GDM1 (cell line): ENCODE measurements at regions not wholly inside any gene's neighbourhood (a gene's known extent, or its start where the extent isn't known, plus 50 kb on each side); places are given as distances from the start of the nearest gene placed in this dataset.

ENCODE experiments used
- DNase-seq: peaks from one replicate; lab custom pipeline; 2025; lab: John Stamatoyannopoulos, UW

- no peak for DNase-seq
Observed at GRCh38 chr19:46911456-46911855, 50.7 kb downstream of the ARHGAP35 start.

GRCh38 chr19:46913198-46913851, 52.5 kb downstream of the ARHGAP35 start:
- DNase-seq: no peak

- DNase-seq: no peak
Observed at GRCh38 chr19:46913852-46914430, 53.1 kb downstream of the ARHGAP35 start.

GRCh38 chr19:46915386-46915785, 54.6 kb downstream of the ARHGAP35 start:
- no peak for DNase-seq

- no peak for DNase-seq
Observed at GRCh38 chr19:46917002-46917401, 56.2 kb downstream of the ARHGAP35 start.

GRCh38 chr19:46919324-46919723, 58.5 kb downstream of the ARHGAP35 start:
- no peak for DNase-seq

- no peak for DNase-seq
Observed at GRCh38 chr19:46920362-46920761, 59.6 kb downstream of the ARHGAP35 start.

GRCh38 chr19:46921071-46921470, 60.3 kb downstream of the ARHGAP35 start:
- no peak for DNase-seq

GRCh38 chr19:46922465-46922864, 61.7 kb downstream of the ARHGAP35 start:
- no peak for DNase-seq

GRCh38 chr19:46924874-46925547, 64.2 kb downstream of the ARHGAP35 start:
- DNase-seq: no peak

GRCh38 chr19:46925548-46925950, 64.8 kb downstream of the ARHGAP35 start:
- no peak for DNase-seq

- no peak for DNase-seq
Observed at GRCh38 chr19:46926170-46927071, 65.6 kb downstream of the ARHGAP35 start.

- DNase-seq: no peak
Observed at GRCh38 chr19:46927106-46927505, 66.3 kb downstream of the ARHGAP35 start.

- no peak for DNase-seq
Observed at GRCh38 chr19:46927893-46928292, 67.1 kb downstream of the ARHGAP35 start.

GRCh38 chr19:46928951-46929350, 68.2 kb downstream of the ARHGAP35 start:
- no peak for DNase-seq

- DNase-seq: no peak
Observed at GRCh38 chr19:46931202-46931601, 70.4 kb downstream of the ARHGAP35 start.

- DNase-seq: no peak
Observed at GRCh38 chr19:46932346-46932745, 71.5 kb downstream of the ARHGAP35 start.

- DNase-seq: no peak
Observed at GRCh38 chr19:46935066-46935663, 74.4 kb downstream of the ARHGAP35 start.

- DNase-seq: no peak
Observed at GRCh38 chr19:46943150-46943946, 76.3 kb upstream of the NPAS1 start.

GRCh38 chr19:46944123-46944748, 75.4 kb upstream of the NPAS1 start:
- no peak for DNase-seq
